HG02642 (cell line): ENCODE measurements at regions not wholly inside any gene's neighbourhood (a gene's known extent, or its start where the extent isn't known, plus 50 kb on each side); places are given as distances from the start of the nearest gene placed in this dataset.

Experiments
- ATAC-seq: cut with Tn5 transposase; IDR thresholded peaks from one replicate; pipeline ENCODE4 v1.9.1; 2021; ENCODE audit warnings: mild to moderate bottlenecking; ENCODE audit not compliant: unreplicated experiment, poor library complexity

GRCh38 chr18:68532328-68532885 is 182.5 kb downstream of the TMX3 start:
- no peak for ATAC-seq

GRCh38 chr18:68525091-68525490 is 189.8 kb downstream of the TMX3 start:
- no peak for ATAC-seq

GRCh38 chr18:68520406-68521075 is 194.4 kb downstream of the TMX3 start:
- ATAC-seq: no peak

- no peak for ATAC-seq
These were observed 195.6 kb downstream of the TMX3 start for GRCh38 chr18:68519336-68519735.

- ATAC-seq: no peak
These were observed 205.0 kb downstream of the TMX3 start for GRCh38 chr18:68509902-68510301.

GRCh38 chr18:68507781-68508180 is 207.1 kb downstream of the TMX3 start:
- no peak for ATAC-seq

- no peak for ATAC-seq
These were observed 209.7 kb downstream of the TMX3 start for GRCh38 chr18:68505178-68505574.

- ATAC-seq: no peak
These were observed 210.3 kb downstream of the TMX3 start for GRCh38 chr18:68504441-68505177.

GRCh38 chr18:68500556-68500955 is 214.4 kb downstream of the TMX3 start:
- no peak for ATAC-seq

GRCh38 chr18:68499141-68499540 is 215.8 kb downstream of the TMX3 start:
- ATAC-seq: no peak

- no peak for ATAC-seq
These were observed 216.3 kb downstream of the TMX3 start for GRCh38 chr18:68498636-68499035.

GRCh38 chr18:68498185-68498584 is 216.7 kb downstream of the TMX3 start:
- ATAC-seq: no peak

GRCh38 chr18:68494802-68495581 is 219.9 kb downstream of the TMX3 start:
- no peak for ATAC-seq

- ATAC-seq: no peak
These were observed 225.7 kb downstream of the TMX3 start for GRCh38 chr18:68489013-68489792.

- no peak for ATAC-seq
These were observed 230.7 kb downstream of the TMX3 start for GRCh38 chr18:68484241-68484640.

- ATAC-seq: no peak
These were observed 232.1 kb downstream of the TMX3 start for GRCh38 chr18:68482815-68483214.

GRCh38 chr18:68480196-68480595 is 234.7 kb downstream of the TMX3 start:
- no peak for ATAC-seq

GRCh38 chr18:68478246-68478645 is 236.7 kb downstream of the TMX3 start:
- ATAC-seq: no peak

GRCh38 chr18:68475883-68476282 is 239.0 kb downstream of the TMX3 start:
- no peak for ATAC-seq

- ATAC-seq: no peak
These were observed 242.1 kb downstream of the TMX3 start for GRCh38 chr18:68472701-68473295.
